Tibial nerve (tissue), 3 donors: ENCODE measurements at regions not wholly inside any gene's neighbourhood (a gene's known extent, or its start where the extent isn't known, plus 50 kb on each side); places are given as distances from the start of the nearest gene placed in this dataset.

ENCODE experiments used
- POLR2A ChIP-seq, 2 donors: fragments of 450-650 bp; IDR thresholded peaks; one replicate each; pipeline ENCODE4 v1.6.1; 2017; ENCODE audit warnings: antibody characterized with exemption in 2 of 2, mild to moderate bottlenecking in 2 of 2, moderate library complexity in 2 of 2
- TF ChIP-seq, protein P1 (sequence below), 5 experiments: fragments of 200-600 bp in 3 of 5; fragments of 450-650 bp in 2 of 5; sonication (generic) in 3 of 5; IDR thresholded peaks; one replicate each; pipeline ENCODE4 v1.5.1; 2016 to 2019; ENCODE audit warnings: antibody characterized with exemption in 5 of 5, mild to moderate bottlenecking in 3 of 5, moderate library complexity in 2 of 5

- no peak for TF ChIP-seq POLR2A (IDR thresholded peaks at IDR 0.05)
- TF ChIP-seq, protein P1, sequence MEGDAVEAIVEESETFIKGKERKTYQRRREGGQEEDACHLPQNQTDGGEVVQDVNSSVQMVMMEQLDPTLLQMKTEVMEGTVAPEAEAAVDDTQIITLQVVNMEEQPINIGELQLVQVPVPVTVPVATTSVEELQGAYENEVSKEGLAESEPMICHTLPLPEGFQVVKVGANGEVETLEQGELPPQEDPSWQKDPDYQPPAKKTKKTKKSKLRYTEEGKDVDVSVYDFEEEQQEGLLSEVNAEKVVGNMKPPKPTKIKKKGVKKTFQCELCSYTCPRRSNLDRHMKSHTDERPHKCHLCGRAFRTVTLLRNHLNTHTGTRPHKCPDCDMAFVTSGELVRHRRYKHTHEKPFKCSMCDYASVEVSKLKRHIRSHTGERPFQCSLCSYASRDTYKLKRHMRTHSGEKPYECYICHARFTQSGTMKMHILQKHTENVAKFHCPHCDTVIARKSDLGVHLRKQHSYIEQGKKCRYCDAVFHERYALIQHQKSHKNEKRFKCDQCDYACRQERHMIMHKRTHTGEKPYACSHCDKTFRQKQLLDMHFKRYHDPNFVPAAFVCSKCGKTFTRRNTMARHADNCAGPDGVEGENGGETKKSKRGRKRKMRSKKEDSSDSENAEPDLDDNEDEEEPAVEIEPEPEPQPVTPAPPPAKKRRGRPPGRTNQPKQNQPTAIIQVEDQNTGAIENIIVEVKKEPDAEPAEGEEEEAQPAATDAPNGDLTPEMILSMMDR (IDR thresholded peaks at IDR 0.05): no peak
Observed at GRCh38 chr19:13712767-13713201, 51.5 kb upstream of the MRI1 start.
